SJCRH30 (cell line): ENCODE measurements at regions not wholly inside any gene's neighbourhood (a gene's known extent, or its start where the extent isn't known, plus 50 kb on each side); places are given as distances from the start of the nearest gene placed in this dataset.

ENCODE experiments used
- DNase-seq, 2 experiments: peaks; one replicate each; pipeline ENCODE4 v3.0.0-alpha.2; 2015 to 2020
- H3K27ac ChIP-seq: fragments of 250-450 bp; sonication (Bioruptor Pico); 2 replicates; pipeline ENCODE4 v1.5.1; 2020; ENCODE audit warnings: mild to moderate bottlenecking, moderate library complexity
- H3K27me3 ChIP-seq: fragments of 250-450 bp; sonication (Bioruptor Pico); 2 replicates; pipeline ENCODE4 v1.5.1; 2020; ENCODE audit warnings: mild to moderate bottlenecking, moderate library complexity
- H3K36me3 ChIP-seq: fragments of 250-450 bp; sonication (Bioruptor Pico); 2 replicates; pipeline ENCODE4 v1.5.1; 2020; ENCODE audit warnings: mild to moderate bottlenecking, moderate library complexity
- H3K4me1 ChIP-seq: fragments of 250-450 bp; sonication (Bioruptor Pico); 2 replicates; pipeline ENCODE4 v1.5.1; 2020; ENCODE audit warnings: mild to moderate bottlenecking, moderate library complexity
- H3K4me3 ChIP-seq: fragments of 250-450 bp; sonication (Bioruptor Pico); 2 replicates; pipeline ENCODE4 v1.5.1; 2020; ENCODE audit warnings: mild to moderate bottlenecking, moderate library complexity
- H3K9me3 ChIP-seq: fragments of 250-450 bp; sonication (Bioruptor Pico); replicated peaks from 2 replicates; pipeline ENCODE4 v1.5.1; 2020; ENCODE audit warnings: mild to moderate bottlenecking, moderate library complexity

DNA sequence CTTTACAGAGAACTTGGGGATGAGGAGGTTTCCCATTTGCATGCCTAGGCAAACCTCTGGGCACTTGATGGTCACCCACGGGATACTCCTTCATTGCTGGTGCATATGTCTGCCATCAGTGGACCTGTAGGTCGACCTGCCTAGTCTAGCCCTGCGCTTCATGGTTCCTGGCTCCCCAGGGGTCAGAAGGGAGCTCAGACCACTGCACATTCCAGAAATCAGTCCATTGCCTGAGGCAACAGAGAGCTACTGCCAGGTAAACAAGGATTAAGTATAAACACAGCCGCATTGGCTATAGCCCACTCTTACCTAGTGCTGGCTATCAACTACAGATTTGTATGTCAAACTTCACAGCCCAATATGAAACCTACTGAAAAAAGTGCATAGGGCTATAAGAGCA, 476.4 kb downstream of the SOX5 start:
- Histone ChIP-seq H3K27ac (no peak overlapping the region), H3K4me1 (no peaks in the 10 kb centered on the region), H3K27me3 (no peaks in the 10 kb centered on the region), H3K36me3 (no peaks in the 10 kb centered on the region), H3K9me3 (no peaks in the 10 kb centered on the region), H3K4me3 (no peak overlapping the region)
- DNase-seq: no peak

DNA sequence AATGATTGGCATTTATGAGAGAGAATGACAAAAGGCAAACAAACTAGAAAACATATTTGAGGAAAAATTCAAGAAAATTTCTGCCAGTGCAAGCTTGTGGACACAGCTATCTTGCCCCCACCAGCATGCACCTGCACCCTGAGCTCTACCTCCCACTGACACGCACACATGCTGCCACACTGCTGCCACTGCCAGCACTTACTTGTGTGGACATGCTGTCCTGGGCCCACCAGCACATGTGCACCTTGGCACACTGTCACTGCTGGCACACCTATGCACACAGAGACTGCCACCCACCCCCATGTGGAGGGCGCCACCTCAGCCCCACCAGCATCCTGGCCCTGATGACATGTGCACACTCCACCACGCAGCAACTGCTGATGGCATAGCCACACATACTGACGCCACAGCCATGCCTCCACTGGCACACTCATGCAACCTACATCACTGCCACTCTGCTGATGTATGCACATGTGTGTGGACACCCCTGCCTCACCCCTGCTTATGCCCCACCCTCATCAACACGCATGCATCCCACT, 475.0 kb downstream of the SOX5 start:
- no peak for DNase-seq
- Histone ChIP-seq H3K27me3 (no peaks in the 10 kb centered on the region), H3K36me3 (no peaks in the 10 kb centered on the region), H3K27ac (no peak overlapping the region), H3K9me3 (no peaks in the 10 kb centered on the region), H3K4me3 (no peak overlapping the region), H3K4me1 (no peaks in the 10 kb centered on the region)
